Adrenal gland (tissue), 5 donors: ENCODE measurements at regions not wholly inside any gene's neighbourhood (a gene's known extent, or its start where the extent isn't known, plus 50 kb on each side); places are given as distances from the start of the nearest gene placed in this dataset.

Experiments
- POLR2A ChIP-seq, 2 donors: fragments of 450-650 bp; IDR thresholded peaks; one replicate each; pipeline ENCODE4 v1.6.1; 2017; ENCODE audit warnings: antibody characterized with exemption in 2 of 2, mild to moderate bottlenecking in 2 of 2, moderate library complexity in 1 of 2
- TF ChIP-seq, protein P1 (sequence below), 6 experiments: fragments of 450-650 bp in 4 of 6; fragments of 200-600 bp in 2 of 6; sonication (generic) in 1 of 6; IDR thresholded peaks; 1 replicate in 5 of 6; 2 replicates in 1 of 6; pipeline versions ENCODE4 v1.5.1 to v1.8.0; 2016 to 2021; ENCODE audit warnings: antibody characterized with exemption in 6 of 6, mild to moderate bottlenecking in 2 of 6, moderate library complexity in 1 of 6
- donor health status: DM: no; HTN: no; CAD: no.

DNA sequence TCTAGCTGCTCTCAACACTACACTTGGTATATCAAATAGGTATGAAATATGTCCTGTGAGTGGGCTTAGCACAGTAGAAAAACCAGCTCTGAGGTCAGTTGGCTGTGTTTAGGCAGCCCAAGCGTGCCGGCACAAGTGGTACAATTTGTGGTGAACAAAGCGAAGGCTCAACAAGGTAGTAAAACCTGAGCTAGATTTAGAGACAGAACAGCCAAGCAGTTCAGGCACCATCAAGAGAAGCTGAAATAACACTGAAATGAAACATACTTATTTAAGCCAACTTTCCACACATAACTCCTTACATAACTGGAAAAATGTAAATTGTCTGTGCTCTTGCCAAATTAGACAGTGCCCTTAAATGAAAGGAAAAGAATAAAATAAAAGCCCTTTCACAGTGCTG lies 596.8 kb upstream of the FBXO33 start:
- TF ChIP-seq, protein P1, sequence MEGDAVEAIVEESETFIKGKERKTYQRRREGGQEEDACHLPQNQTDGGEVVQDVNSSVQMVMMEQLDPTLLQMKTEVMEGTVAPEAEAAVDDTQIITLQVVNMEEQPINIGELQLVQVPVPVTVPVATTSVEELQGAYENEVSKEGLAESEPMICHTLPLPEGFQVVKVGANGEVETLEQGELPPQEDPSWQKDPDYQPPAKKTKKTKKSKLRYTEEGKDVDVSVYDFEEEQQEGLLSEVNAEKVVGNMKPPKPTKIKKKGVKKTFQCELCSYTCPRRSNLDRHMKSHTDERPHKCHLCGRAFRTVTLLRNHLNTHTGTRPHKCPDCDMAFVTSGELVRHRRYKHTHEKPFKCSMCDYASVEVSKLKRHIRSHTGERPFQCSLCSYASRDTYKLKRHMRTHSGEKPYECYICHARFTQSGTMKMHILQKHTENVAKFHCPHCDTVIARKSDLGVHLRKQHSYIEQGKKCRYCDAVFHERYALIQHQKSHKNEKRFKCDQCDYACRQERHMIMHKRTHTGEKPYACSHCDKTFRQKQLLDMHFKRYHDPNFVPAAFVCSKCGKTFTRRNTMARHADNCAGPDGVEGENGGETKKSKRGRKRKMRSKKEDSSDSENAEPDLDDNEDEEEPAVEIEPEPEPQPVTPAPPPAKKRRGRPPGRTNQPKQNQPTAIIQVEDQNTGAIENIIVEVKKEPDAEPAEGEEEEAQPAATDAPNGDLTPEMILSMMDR (IDR thresholded peaks at IDR 0.05) = no peak
- TF ChIP-seq POLR2A (IDR thresholded peaks at IDR 0.05) = no peak
